ENCODE measurements at regions not wholly inside any gene's neighbourhood (a gene's known extent, or its start where the extent isn't known, plus 50 kb on each side); places are given as distances from the start of the nearest gene placed in this dataset.

DNA sequence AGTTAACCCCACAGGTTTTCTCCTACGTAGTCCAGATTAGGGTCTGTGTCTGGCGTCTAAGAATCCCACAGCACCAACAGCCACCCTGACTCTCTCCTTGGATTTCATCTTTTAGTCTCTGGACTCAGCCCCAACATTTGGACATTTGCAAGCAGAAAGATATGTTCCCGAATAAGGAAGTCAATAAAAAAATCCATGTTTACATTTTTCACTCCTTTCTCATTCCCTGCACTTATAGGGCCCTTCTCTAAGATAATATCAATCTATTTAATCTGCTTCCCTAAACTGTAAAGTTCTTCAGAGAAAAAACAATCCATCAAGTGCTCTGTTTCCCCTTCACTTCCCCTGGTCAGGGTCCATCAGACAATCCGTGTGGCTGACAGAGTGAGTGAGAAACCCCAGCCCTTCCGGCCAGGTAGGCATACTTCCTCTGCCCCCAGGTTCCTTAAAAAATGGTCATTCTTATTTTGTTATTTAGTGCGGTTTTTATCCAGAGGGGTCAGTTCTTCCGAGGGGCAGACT is 105.9 kb upstream of the CDC42BPA start:
- no peak overlapping the region for H3K27ac ChIP-seq
- TF ChIP-seq, protein P1, sequence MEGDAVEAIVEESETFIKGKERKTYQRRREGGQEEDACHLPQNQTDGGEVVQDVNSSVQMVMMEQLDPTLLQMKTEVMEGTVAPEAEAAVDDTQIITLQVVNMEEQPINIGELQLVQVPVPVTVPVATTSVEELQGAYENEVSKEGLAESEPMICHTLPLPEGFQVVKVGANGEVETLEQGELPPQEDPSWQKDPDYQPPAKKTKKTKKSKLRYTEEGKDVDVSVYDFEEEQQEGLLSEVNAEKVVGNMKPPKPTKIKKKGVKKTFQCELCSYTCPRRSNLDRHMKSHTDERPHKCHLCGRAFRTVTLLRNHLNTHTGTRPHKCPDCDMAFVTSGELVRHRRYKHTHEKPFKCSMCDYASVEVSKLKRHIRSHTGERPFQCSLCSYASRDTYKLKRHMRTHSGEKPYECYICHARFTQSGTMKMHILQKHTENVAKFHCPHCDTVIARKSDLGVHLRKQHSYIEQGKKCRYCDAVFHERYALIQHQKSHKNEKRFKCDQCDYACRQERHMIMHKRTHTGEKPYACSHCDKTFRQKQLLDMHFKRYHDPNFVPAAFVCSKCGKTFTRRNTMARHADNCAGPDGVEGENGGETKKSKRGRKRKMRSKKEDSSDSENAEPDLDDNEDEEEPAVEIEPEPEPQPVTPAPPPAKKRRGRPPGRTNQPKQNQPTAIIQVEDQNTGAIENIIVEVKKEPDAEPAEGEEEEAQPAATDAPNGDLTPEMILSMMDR (IDR thresholded peaks at IDR 0.05): no peak
- TF ChIP-seq ZFX (IDR thresholded peaks at IDR 0.05; ENCODE audit: borderline replicate concordance): no peak

DNA sequence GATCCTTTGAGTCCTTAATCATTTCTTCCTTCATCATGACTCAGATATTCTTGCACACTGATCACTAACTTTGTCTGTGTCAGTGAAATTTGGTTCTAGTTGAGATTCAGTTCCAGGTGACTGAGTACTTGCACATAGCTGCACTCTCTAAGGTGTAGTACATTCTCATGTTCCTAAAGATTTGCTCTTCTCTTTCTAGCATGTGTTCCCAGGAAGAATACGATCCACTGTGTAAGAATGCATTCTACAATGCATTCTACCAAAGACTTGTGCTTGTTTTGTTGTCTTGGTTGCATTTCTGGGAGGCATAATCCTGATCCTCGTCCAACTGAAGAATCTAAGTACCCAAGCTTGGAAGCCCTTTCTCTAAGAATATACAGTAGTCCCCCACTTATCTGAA is 104.3 kb upstream of the CDC42BPA start:
- TF ChIP-seq, protein P1 (IDR thresholded peaks at IDR 0.05): no peak
- no peak for TF ChIP-seq ZFX (IDR thresholded peaks at IDR 0.05; ENCODE audit: borderline replicate concordance)
- no peak overlapping the region for H3K27ac ChIP-seq

DNA sequence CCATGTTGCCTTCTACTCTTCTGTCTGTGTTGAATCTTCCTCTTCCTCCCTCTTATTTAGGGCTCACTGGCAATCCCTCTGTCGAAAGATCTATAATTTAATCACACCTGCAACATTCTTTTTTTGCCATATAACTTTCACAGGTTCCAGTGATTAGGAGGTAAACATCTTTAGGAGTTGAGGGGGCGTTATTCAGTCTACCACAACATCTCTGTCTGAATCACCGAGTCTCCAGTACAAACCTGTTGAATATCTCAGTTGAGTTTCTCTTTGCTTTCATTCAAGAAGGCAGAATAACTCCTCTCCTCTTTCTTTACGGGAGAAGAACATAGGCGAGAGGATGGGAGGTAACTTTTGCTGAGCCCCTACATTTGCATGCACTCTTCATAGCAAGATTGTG is 101.9 kb upstream of the CDC42BPA start:
- TF ChIP-seq, protein P1 (IDR thresholded peaks at IDR 0.05): no peak
- no peak for TF ChIP-seq ZFX (IDR thresholded peaks at IDR 0.05; ENCODE audit: borderline replicate concordance)
- no peak overlapping the region for H3K27ac ChIP-seq

DNA sequence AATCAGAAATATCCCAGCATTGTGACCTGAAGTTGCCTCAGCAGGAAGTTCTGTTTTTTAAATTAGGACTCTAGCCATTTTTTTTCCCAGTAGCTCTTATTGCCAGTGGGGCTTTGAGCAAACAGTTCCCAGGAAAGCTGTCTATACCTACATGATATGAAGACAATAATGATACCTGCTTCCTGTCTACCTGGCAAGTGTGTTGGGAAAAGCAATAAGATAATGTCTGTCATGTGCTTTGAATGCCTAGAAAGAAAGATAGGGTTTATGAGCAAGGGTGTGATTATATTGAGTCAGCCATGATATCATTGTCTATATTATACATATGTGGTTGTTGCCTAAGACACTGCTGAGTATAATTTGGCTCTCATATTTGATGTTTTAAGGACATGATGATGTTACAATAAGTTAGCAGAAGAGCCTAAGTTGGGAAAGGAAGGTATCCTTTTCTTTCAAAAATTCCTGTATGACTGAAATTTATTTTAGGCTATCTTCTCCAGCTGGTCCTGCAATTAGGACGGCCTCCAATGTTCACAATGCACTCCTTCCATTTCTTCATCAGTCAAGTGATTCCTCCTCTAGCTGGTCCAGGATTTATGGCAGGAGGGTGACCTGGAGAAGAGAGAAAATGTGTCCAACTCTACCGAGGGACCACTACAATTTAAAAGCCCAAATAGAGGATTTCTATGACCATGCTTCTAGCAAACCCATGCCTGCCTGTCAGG is 99.6 kb upstream of the CDC42BPA start:
- TF ChIP-seq, protein P1 (IDR thresholded peaks at IDR 0.05): no peak
- TF ChIP-seq ZFX (IDR thresholded peaks at IDR 0.05; ENCODE audit: borderline replicate concordance): no peak
- no peak overlapping the region for H3K27ac ChIP-seq

DNA sequence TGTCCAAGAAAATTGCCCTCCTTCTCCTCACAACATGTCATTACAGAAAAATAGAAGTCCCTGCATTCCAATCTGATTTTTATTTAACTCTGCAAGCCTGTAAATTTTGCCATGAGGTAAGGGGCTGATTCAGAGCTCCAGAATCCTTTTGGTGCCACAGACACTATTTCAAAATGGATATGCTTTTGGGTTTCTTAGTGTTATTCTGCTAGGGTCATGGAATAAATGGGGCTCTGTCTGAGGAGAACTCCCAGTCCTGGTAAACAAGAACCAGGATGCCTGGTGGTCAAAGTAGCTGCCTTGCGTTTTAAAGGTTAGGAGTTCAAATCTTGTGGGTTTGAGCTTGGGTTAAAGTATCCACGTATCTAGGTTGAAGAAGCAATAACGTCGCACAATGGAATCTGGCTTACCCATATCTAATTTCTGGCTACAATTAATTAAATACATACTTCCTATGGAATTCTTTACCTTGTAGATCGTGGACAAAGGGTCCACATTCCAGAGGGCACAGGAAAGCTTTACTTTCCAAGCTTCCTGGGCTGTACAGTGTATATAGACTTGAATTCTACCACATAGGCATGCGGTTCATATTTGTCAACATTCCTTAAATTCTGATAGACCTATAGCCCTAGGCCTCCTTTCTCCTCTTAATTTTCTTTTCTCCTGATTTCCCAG is 98.0 kb upstream of the CDC42BPA start:
- TF ChIP-seq, protein P1 (IDR thresholded peaks at IDR 0.05): no peak
- no peak for TF ChIP-seq ZFX (IDR thresholded peaks at IDR 0.05; ENCODE audit: borderline replicate concordance)
- no peak overlapping the region for H3K27ac ChIP-seq

DNA sequence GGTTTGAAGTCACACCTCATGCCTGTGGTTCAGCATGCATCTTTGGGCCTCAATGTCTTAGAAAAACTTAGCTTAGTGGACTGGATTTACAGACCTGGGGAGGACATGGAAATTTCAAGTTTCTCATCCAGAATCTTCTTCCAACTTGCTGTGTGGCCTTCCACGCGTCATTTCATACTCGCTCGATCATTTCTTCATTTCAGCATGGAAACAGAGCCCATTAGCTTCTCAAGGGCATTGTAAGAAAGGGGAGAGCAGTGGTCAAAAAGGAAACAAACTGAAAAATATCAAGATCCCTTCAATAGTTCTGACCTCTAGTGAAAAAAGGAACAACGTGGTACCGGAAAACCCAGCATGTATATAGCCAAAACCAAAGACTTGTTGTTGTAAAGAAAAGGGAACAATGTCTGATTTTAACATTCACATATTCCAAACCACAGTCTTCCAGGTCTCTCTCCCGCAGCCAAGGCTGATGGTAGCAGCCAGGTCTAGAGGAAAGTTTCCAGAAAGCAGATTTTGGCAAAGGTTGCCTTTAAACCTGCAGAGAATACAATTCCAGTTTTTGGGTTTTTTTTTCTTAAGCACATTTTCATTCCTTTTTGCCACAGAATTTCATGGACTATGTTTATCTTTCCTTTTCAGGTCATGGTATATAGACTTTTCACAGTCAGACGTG is 97.0 kb upstream of the CDC42BPA start:
- H3K27ac ChIP-seq: no peak overlapping the region
- no peak for TF ChIP-seq ZFX (IDR thresholded peaks at IDR 0.05; ENCODE audit: borderline replicate concordance)
- TF ChIP-seq, protein P1 (IDR thresholded peaks at IDR 0.05): no peak
